Kasumi-1 (cell line): ENCODE measurements at regions not wholly inside any gene's neighbourhood (a gene's known extent, or its start where the extent isn't known, plus 50 kb on each side); places are given as distances from the start of the nearest gene placed in this dataset.
"Not testable (repeated sequence)": the region's sequence is repeated elsewhere in the genome, so short reads cannot be mapped to it uniquely, and the experiment has no call there.

Experiments used
- DNase-seq, 2 experiments: peaks; one replicate each; lab custom pipeline; 2025; lab: John Stamatoyannopoulos, UW

DNA sequence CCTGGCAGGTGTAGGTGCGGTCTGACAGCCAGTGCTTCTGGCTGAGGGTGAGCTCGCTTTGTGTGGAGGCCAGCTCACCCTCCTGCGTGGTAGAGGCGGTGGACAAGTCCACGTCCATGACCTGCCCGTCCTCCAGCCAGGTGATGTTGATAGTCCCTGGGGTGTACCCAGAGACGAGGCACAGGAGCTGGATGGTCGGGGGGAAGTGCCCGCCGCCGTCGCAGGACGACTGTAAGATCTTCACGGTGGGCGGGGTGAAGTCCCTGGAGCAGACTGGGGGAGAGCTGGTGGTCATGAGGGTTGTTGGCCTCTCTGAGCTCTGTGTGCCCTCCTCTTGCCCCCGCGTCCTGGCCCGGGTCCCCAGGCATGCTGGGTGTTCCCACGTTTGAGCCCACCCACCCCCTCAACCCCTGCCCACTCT is 74.6 kb downstream of the TMEM121 start:
- DNase-seq: no peak

- DNase-seq: no peak
Observed at GRCh38 chr14:105601360-105602242, 75.2 kb downstream of the TMEM121 start.

GRCh38 chr14:105602243-105602750 is 75.9 kb downstream of the TMEM121 start:
- DNase-seq: no peak

GRCh38 chr14:105602799-105603793 is 76.7 kb downstream of the TMEM121 start:
- no peak for DNase-seq

- not testable (repeated sequence) for DNase-seq
Observed at GRCh38 chr14:105604531-105605463, 78.4 kb downstream of the TMEM121 start.

DNA sequence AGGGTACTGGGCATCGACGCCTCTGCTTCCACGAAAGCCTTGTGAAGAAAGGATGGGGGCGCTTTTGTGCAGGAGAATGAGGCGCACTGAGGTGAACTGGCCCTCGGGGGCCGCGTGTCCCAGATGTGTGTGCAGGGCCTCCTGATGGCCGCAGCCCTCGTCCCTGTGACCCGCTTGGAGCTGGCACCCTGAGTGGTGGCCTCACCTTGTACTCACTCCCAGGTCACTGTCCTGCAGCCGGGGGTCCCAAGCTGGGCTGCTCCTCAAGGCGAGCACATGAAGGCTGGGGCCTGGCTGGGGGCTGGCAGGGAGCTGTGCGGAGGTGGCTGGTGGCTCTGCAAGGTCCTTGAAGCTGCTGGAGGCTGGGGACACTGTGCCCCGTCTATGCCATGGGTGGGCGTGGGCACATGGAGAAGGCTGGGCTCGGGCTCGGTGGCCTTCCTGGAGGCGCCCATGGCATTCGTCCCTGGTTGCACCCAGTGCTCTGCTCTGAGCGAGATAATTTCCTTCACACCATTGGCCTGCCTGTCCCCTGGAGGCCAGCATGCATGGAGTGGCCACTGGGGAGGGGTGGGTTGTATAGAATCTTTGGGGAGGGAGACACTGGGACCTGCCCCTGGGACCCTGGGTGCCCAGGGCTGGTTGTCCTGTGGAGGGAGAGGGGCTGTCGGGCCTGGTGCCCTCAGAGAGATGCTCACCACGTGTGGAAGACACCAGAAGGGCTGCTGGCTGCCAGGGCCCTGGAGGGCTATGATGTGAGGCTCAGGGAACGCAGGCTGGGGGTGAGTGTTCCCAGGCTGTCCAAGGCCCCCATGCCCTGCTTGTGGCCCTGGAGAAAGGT is 79.3 kb downstream of the TMEM121 start:
- DNase-seq: no peak

- DNase-seq: not testable (repeated sequence)
Observed at GRCh38 chr14:105606305-105606975, 80.1 kb downstream of the TMEM121 start.

- DNase-seq: not testable (repeated sequence)
Observed at GRCh38 chr14:105607025-105607424, 80.6 kb downstream of the TMEM121 start.

- DNase-seq: not testable (repeated sequence)
Observed at GRCh38 chr14:105614987-105615386, 88.6 kb downstream of the TMEM121 start.

DNA sequence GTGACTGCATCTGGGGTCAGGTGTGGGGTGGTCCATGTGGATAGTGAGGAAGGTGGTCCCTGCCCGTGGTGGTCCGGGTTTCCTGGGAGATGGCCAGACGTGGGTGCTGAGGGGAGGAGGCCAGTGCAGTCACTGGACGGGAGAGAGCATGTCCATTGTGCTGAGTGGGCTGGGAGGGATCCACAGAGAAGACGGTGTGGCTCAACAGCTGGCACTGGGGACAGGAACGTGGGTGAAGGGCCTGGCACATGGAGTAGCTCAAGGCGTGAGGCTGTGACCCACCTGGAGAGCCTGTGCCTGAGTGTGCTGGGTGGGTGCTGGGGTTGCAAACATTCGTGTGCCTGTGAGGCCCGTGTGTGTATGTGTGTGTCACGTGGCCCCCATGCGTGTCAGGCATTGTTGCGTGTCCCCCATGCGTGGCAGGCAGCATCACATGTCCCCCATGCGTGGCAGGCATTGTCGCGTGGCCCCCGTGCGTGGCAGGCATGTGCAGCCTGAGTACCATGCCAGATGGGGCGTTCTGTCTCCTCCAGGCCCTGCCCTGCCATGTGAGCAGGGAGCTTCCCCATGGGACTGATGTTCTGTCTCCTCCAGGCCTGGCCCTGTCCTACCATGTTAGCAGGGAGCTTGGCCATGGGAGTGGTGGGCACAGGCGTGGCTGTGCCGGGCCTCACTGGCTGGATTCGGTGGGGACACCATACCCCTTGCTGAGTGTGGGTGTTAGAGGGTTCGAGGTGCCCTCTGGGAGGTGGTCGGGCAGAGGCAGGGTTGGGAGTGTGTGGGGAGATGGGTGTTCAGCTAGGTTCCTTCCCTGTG is 89.8 kb downstream of the TMEM121 start:
- DNase-seq: not testable (repeated sequence)

- DNase-seq: no peak
Observed at GRCh38 chr14:105616802-105617192, 90.4 kb downstream of the TMEM121 start.

GRCh38 chr14:105617201-105617777 is 90.9 kb downstream of the TMEM121 start:
- no peak for DNase-seq

- DNase-seq: not testable (repeated sequence)
Observed at GRCh38 chr14:105617805-105618204, 91.4 kb downstream of the TMEM121 start.

- not testable (repeated sequence) for DNase-seq
Observed at GRCh38 chr14:105619324-105619723, 92.9 kb downstream of the TMEM121 start.

DNA sequence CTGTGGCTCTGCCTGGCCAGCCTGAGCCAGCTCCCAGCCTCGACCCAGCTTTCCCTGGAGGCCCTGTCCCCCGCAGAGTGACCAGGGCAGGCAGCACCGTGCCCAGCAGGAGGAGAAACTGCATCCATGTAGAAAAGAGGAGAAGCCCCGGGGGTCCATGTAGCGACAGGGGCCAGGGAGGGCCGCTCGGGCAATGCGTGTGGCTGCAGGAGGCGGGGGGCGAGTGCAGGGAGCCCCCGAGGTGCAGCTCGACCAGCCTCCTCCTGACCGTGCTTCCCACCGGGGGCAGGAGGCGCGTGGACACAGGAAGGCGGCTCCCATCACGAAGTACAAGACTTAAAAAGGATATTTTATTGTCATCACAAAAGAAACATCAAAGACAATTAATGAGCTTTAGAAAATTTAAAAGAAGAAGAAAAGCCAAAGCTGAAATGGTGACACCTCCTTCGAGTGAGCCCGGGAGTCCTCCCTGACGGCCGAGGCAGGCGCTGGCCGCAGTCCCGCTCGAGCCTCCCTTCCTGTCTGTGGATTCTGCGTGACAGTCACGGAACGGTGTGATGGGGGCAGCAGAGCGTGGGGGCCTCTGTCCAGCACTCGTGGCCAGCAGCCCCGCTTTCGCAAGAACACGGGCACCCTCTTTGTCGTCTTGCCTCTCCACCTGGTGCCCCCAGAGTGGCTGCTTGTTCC is 93.9 kb downstream of the TMEM121 start:
- DNase-seq: not testable (repeated sequence)

- DNase-seq: not testable (repeated sequence)
Observed at GRCh38 chr14:105620865-105621471, 94.6 kb downstream of the TMEM121 start.
